MM.1S (cell line): ENCODE measurements at regions not wholly inside any gene's neighbourhood (a gene's known extent, or its start where the extent isn't known, plus 50 kb on each side); places are given as distances from the start of the nearest gene placed in this dataset.

Source experiments
- EZH2 ChIP-seq: fragments of 300-600 bp; sonication (generic); optimal IDR thresholded peaks from 2 replicates; pipeline ENCODE3; 2017; ENCODE audit warnings: low read depth, mild to moderate bottlenecking, antibody characterized with exemption, low read length, mixed read lengths
- TF ChIP-seq, protein P1 (sequence below): fragments of 300-600 bp; sonication (generic); IDR thresholded peaks from 2 replicates; pipeline ENCODE4 v1.5.1; 2016; ENCODE audit warnings: antibody characterized with exemption, low read length, mixed read lengths

DNA sequence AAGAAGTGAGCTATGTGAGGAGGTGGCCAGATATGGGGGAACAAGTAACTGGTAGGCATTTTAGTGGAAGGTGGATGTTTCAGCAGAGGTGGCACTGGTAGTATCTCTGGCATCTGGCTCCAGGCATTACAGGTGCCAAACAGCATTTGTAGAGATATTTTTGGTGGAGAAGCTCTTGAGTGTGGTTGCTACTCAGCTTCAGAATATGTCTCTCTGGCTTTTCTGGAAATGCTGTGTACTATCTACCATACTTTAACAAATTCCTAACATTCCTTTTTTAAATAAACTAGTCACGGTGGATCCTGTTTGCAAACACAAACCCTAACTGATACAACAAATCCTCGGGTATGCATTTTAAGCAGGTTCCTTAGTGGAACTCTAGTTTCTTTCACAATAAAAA lies 128.0 kb downstream of the BARX2 start:
- TF ChIP-seq, protein P1, sequence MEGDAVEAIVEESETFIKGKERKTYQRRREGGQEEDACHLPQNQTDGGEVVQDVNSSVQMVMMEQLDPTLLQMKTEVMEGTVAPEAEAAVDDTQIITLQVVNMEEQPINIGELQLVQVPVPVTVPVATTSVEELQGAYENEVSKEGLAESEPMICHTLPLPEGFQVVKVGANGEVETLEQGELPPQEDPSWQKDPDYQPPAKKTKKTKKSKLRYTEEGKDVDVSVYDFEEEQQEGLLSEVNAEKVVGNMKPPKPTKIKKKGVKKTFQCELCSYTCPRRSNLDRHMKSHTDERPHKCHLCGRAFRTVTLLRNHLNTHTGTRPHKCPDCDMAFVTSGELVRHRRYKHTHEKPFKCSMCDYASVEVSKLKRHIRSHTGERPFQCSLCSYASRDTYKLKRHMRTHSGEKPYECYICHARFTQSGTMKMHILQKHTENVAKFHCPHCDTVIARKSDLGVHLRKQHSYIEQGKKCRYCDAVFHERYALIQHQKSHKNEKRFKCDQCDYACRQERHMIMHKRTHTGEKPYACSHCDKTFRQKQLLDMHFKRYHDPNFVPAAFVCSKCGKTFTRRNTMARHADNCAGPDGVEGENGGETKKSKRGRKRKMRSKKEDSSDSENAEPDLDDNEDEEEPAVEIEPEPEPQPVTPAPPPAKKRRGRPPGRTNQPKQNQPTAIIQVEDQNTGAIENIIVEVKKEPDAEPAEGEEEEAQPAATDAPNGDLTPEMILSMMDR = no peak
- TF ChIP-seq EZH2 = no peak
